GM12878 (cell line): ENCODE measurements at regions not wholly inside any gene's neighbourhood (a gene's known extent, or its start where the extent isn't known, plus 50 kb on each side); places are given as distances from the start of the nearest gene placed in this dataset.

Experiments used
- POLR2A ChIP-seq: IDR thresholded peaks from 2 replicates; pipeline ENCODE4 v1.6.1; 2011; ENCODE audit warnings: low read depth, mild to moderate bottlenecking, low read length
- TCF12 ChIP-seq: IDR thresholded peaks from 2 replicates; pipeline ENCODE4 v1.6.1; 2011; ENCODE audit warnings: low read depth, mild to moderate bottlenecking, low read length
- TF ChIP-seq, protein P1 (sequence below), 3 experiments: IDR thresholded peaks in 2 of 3; conservative IDR thresholded peaks in 1 of 3; 2 replicates each; pipeline ENCODE4 v1.5.1; 2011; ENCODE audit warnings: low read depth in 3 of 3, low read length in 3 of 3, mild to moderate bottlenecking in 3 of 3, control low read depth in 2 of 3, moderate library complexity in 2 of 3, inconsistent platforms in 1 of 3, mixed read lengths in 1 of 3; ENCODE audit not compliant: control insufficient read depth in 2 of 3, insufficient read depth in 1 of 3; ENCODE audit errors: extremely low read depth in 1 of 3

- no peak for TF ChIP-seq POLR2A
- TF ChIP-seq, protein P1, sequence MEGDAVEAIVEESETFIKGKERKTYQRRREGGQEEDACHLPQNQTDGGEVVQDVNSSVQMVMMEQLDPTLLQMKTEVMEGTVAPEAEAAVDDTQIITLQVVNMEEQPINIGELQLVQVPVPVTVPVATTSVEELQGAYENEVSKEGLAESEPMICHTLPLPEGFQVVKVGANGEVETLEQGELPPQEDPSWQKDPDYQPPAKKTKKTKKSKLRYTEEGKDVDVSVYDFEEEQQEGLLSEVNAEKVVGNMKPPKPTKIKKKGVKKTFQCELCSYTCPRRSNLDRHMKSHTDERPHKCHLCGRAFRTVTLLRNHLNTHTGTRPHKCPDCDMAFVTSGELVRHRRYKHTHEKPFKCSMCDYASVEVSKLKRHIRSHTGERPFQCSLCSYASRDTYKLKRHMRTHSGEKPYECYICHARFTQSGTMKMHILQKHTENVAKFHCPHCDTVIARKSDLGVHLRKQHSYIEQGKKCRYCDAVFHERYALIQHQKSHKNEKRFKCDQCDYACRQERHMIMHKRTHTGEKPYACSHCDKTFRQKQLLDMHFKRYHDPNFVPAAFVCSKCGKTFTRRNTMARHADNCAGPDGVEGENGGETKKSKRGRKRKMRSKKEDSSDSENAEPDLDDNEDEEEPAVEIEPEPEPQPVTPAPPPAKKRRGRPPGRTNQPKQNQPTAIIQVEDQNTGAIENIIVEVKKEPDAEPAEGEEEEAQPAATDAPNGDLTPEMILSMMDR (IDR thresholded peaks at IDR 0.05 in 2 of 3, conservative IDR thresholded peaks at IDR 0.05 in 1 of 3; ENCODE audit: control insufficient read depth in 2 of 3, extremely low read depth in 1 of 3, insufficient read depth in 1 of 3, low read depth in 3 of 3, low read length in 3 of 3), result no peak
- no peak for TF ChIP-seq TCF12
Observed at GRCh38 chrX:88136328-88136727, 610.7 kb upstream of the CPXCR1 start.
